HEK293T (cell line): ENCODE measurements at regions not wholly inside any gene's neighbourhood (a gene's known extent, or its start where the extent isn't known, plus 50 kb on each side); places are given as distances from the start of the nearest gene placed in this dataset.

ENCODE experiments used
- ARNT ChIP-seq: fragments of 450-650 bp; IDR thresholded peaks from 2 replicates; pipeline ENCODE4 v1.6.1; 2017; ENCODE audit warnings: mild to moderate bottlenecking
- ELF4 ChIP-seq: fragments of 450-650 bp; IDR thresholded peaks from 2 replicates; pipeline ENCODE4 v1.6.1; 2017; ENCODE audit warnings: antibody characterized with exemption
- FOXM1 ChIP-seq: fragments of 450-650 bp; IDR thresholded peaks from 2 replicates; pipeline ENCODE4 v1.6.1; 2017; ENCODE audit warnings: mild to moderate bottlenecking, borderline replicate concordance
- NFRKB ChIP-seq: fragments of 450-650 bp; IDR thresholded peaks from 2 replicates; pipeline ENCODE4 v1.6.1; 2016; ENCODE audit warnings: mild to moderate bottlenecking, moderate library complexity
- SP1 ChIP-seq: fragments of 450-650 bp; IDR thresholded peaks from 2 replicates; pipeline ENCODE4 v1.6.1; 2017
- TF ChIP-seq, protein P1 (sequence below): fragments of 450-650 bp; IDR thresholded peaks from 2 replicates; pipeline ENCODE4 v1.6.1; 2016

GRCh38 chr6:137661601-137662000 lies 167.4 kb upstream of the OLIG3 start:
- TF ChIP-seq, protein P1, sequence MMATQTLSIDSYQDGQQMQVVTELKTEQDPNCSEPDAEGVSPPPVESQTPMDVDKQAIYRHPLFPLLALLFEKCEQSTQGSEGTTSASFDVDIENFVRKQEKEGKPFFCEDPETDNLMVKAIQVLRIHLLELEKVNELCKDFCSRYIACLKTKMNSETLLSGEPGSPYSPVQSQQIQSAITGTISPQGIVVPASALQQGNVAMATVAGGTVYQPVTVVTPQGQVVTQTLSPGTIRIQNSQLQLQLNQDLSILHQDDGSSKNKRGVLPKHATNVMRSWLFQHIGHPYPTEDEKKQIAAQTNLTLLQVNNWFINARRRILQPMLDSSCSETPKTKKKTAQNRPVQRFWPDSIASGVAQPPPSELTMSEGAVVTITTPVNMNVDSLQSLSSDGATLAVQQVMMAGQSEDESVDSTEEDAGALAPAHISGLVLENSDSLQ, result no peak
- TF ChIP-seq NFRKB (no peak), ELF4 (no peak), ARNT (no peak), SP1 (no peak), FOXM1 (no peak)
